Endodermal cell (in vitro differentiated cells): ENCODE measurements at regions not wholly inside any gene's neighbourhood (a gene's known extent, or its start where the extent isn't known, plus 50 kb on each side); places are given as distances from the start of the nearest gene placed in this dataset.

ENCODE experiments used
- DNase-seq: peaks from one replicate; pipeline ENCODE4 v3.0.0-alpha.2; 2017
- H3K27ac ChIP-seq: 2 replicates; pipeline ENCODE4 v1.5.1; 2013; ENCODE audit warnings: mild to moderate bottlenecking, low read depth, low read length, moderate library complexity
- H3K27me3 ChIP-seq: 2 replicates; pipeline ENCODE4 v1.6.1; 2013; ENCODE audit warnings: mild to moderate bottlenecking, low read length, moderate library complexity; ENCODE audit not compliant: insufficient read depth, control insufficient read depth, poor library complexity, severe bottlenecking
- H3K36me3 ChIP-seq: 2 replicates; pipeline ENCODE4 v1.7.0; 2013; ENCODE audit warnings: mild to moderate bottlenecking, low read length, moderate library complexity; ENCODE audit not compliant: control insufficient read depth, insufficient read depth
- H3K4me1 ChIP-seq: one replicate; pipeline ENCODE4 v1.7.0; 2013; ENCODE audit warnings: low read length; ENCODE audit not compliant: control insufficient read depth, insufficient read depth
- H3K4me3 ChIP-seq: 2 replicates; pipeline ENCODE4 v1.5.1; 2013; ENCODE audit warnings: mild to moderate bottlenecking, low read length, moderate library complexity
- H3K9ac ChIP-seq: 2 replicates; pipeline ENCODE4 v1.6.1; 2013; ENCODE audit warnings: mild to moderate bottlenecking, low read length, moderate library complexity; ENCODE audit not compliant: poor library complexity, severe bottlenecking; ENCODE audit errors: extremely low read depth
- H3K9me3 ChIP-seq: 2 replicates; pipeline ENCODE4 v1.6.1; 2013; ENCODE audit warnings: mild to moderate bottlenecking, low read length, moderate library complexity; ENCODE audit not compliant: control insufficient read depth
- H3K27ac Mint-ChIP-seq: 2 replicates; pipeline ENCODE4 v1.8.0; 2020; ENCODE audit warnings: mixed read lengths
- H3K27me3 Mint-ChIP-seq: 2 replicates; pipeline ENCODE4 v1.8.0; 2021; ENCODE audit warnings: mild to moderate bottlenecking, mixed read lengths; ENCODE audit not compliant: insufficient read depth
- H3K36me3 Mint-ChIP-seq: 2 replicates; pipeline ENCODE4 v1.8.0; 2020; ENCODE audit warnings: low read depth, mixed read lengths
- H3K4me1 Mint-ChIP-seq: 2 replicates; pipeline ENCODE4 v1.8.0; 2020; ENCODE audit warnings: mixed read lengths
- H3K4me3 Mint-ChIP-seq: 2 replicates; pipeline ENCODE4 v1.8.0; 2020; ENCODE audit warnings: mild to moderate bottlenecking, moderate library complexity, mixed read lengths
- H3K9me3 Mint-ChIP-seq: 2 replicates; pipeline ENCODE4 v1.8.0; 2020; ENCODE audit warnings: mild to moderate bottlenecking, mixed read lengths
- WGBS, 2 experiments: methylation state at CpG; one replicate each; pipeline versions ENCODE4 v1.1.5 to v1.1.7; 2013; ENCODE audit warnings: missing lambda C conversion rate in 2 of 2, mixed read lengths in 1 of 2; ENCODE audit not compliant: insufficient coverage in 1 of 2, insufficient read length in 1 of 2; 5-methylcytosine and 5-hydroxymethylcytosine counted together
- TF ChIP-seq, protein P1 (sequence below): fragments of 200-600 bp; sonication (generic); conservative IDR thresholded peaks from 2 replicates; pipeline ENCODE4 v1.5.0; 2021; ENCODE audit warnings: antibody characterized with exemption, mild to moderate bottlenecking

DNA sequence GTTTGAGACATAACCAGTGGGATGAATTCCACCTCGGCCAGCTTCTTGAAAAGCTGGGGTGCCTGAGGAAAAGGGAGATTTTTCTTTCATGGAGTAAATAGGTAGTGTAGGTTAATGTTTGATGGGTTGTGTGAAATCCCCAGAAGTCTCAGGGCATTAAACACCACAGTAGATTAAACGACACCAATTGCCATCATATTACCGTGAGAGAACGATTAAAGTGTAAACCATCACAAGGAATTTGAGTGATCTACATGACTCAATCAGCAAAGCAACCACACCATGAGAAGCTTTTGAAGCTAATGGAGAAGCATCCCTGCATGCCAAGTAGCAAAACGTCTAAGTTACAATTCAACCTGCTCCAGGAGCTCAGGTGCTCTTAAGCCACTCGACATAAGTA is 322.5 kb upstream of the GATB start:
- Histone ChIP-seq H3K36me3 (no peaks in the 10 kb centered on the region), H3K27me3 (no peaks in the 10 kb centered on the region), H3K4me1 (no peaks in the 10 kb centered on the region), H3K9me3 (no peaks in the 10 kb centered on the region), H3K9ac (no peak overlapping the region), H3K27ac (no peak overlapping the region), H3K4me3 (no peak overlapping the region)
- whole genome bisulfite sequencing, 2 experiments: 80 to 93% methylated on average over 5 to 6 of the region's 6 CpGs
- Mint-ChIP-seq H3K27me3 (no peaks in the 10 kb centered on the region), H3K36me3 (no peaks in the 10 kb centered on the region), H3K9me3 (no peaks in the 10 kb centered on the region), H3K27ac (no peak overlapping the region), H3K4me3 (no peak overlapping the region), H3K4me1 (no peaks in the 10 kb centered on the region)
- no peak for DNase-seq
- TF ChIP-seq, protein P1, sequence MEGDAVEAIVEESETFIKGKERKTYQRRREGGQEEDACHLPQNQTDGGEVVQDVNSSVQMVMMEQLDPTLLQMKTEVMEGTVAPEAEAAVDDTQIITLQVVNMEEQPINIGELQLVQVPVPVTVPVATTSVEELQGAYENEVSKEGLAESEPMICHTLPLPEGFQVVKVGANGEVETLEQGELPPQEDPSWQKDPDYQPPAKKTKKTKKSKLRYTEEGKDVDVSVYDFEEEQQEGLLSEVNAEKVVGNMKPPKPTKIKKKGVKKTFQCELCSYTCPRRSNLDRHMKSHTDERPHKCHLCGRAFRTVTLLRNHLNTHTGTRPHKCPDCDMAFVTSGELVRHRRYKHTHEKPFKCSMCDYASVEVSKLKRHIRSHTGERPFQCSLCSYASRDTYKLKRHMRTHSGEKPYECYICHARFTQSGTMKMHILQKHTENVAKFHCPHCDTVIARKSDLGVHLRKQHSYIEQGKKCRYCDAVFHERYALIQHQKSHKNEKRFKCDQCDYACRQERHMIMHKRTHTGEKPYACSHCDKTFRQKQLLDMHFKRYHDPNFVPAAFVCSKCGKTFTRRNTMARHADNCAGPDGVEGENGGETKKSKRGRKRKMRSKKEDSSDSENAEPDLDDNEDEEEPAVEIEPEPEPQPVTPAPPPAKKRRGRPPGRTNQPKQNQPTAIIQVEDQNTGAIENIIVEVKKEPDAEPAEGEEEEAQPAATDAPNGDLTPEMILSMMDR: no peak

GRCh38 chr4:152081024-152081423 is 320.2 kb upstream of the GATB start:
- Histone ChIP-seq H3K4me3 (no peak overlapping the region), H3K4me1 (no peaks in the 10 kb centered on the region), H3K27ac (no peak overlapping the region), H3K9me3 (no peaks in the 10 kb centered on the region), H3K27me3 (no peaks in the 10 kb centered on the region), H3K9ac (no peak overlapping the region), H3K36me3 (no peaks in the 10 kb centered on the region)
- no peak for DNase-seq
- peaks cover 4% of the 10 kb centered on the region for H3K27me3 Mint-ChIP-seq
- no peak overlapping the region for H3K27ac Mint-ChIP-seq
- H3K4me3 Mint-ChIP-seq: no peak overlapping the region
- H3K4me1 Mint-ChIP-seq: no peaks in the 10 kb centered on the region
- TF ChIP-seq, protein P1: no peak
- no peaks in the 10 kb centered on the region for H3K36me3 Mint-ChIP-seq
- 69 to 70% methylated on average over 2 to 5 of the region's 5 CpGs for WGBS, 2 experiments
- H3K9me3 Mint-ChIP-seq: no peaks in the 10 kb centered on the region

DNA sequence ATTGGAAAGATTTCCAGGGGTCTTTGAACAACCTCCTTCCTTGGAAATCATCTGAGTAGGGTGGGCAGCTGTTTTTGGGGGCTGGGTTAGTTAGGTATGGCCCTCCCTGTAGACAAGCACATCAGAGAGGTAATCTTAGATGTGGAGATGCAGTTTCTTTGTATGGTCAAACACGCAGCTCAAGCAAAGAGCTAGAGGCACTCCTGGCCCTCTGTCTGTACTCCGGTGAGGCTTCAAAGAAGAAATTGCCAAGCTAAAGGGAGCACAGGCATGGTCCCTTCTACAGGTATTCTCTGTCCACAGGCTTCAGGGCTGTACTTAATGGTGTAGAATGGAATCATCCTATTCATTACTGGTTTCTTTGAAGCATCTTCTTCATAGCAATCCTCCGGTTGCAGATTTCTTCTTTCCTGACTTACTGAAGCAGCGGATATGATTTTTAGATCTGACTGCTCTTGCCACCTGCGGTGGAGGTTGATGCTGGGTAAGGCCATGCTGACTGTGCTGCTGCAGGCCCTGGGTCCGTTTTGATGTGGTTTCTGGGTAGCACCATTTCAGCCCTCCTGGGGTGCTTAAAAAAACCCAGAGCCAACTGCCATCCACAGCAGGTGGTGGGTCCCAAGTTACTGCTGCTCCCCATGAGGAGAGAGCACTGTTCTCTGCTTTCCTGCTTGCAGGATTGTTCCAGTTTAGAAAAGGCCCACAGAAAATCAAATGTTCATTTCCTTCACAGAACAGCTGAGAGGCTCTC is 318.9 kb upstream of the GATB start:
- no peak overlapping the region for H3K9ac ChIP-seq
- no peak for DNase-seq
- H3K4me1 ChIP-seq: peaks cover 3% of the 10 kb centered on the region
- Mint-ChIP-seq H3K27me3 (peaks cover 9% of the 10 kb centered on the region), H3K4me1 (peaks cover 9% of the 10 kb centered on the region), H3K4me3 (no peak overlapping the region), H3K9me3 (no peaks in the 10 kb centered on the region), H3K27ac (no peak overlapping the region), H3K36me3 (no peaks in the 10 kb centered on the region)
- TF ChIP-seq, protein P1: no peak
- H3K9me3 ChIP-seq: no peaks in the 10 kb centered on the region
- 63 to 81% methylated on average over 3 to 6 of the region's 6 CpGs for WGBS, 2 experiments
- no peaks in the 10 kb centered on the region for H3K27me3 ChIP-seq
- no peak overlapping the region for H3K4me3 ChIP-seq
- H3K36me3 ChIP-seq: no peaks in the 10 kb centered on the region
- no peak overlapping the region for H3K27ac ChIP-seq
